Left lung (tissue), 4 donors: ENCODE measurements at regions not wholly inside any gene's neighbourhood (a gene's known extent, or its start where the extent isn't known, plus 50 kb on each side); places are given as distances from the start of the nearest gene placed in this dataset.

ENCODE experiments used
- ATAC-seq: fragments of 200-7000 bp; cut with Tn5 transposase; one replicate; pipeline ENCODE4 v1.9.1; 2020; ENCODE audit warnings: moderate library complexity
- DNase-seq, 4 donors: peaks; one replicate each; pipeline ENCODE4 v3.0.0-alpha.2; 2013 to 2020
- H3K27ac ChIP-seq, 2 donors: fragments of 200-600 bp; sonication (generic) in 1 of 2; one replicate each; pipeline versions ENCODE4 v1.5.0 to v1.8.0; 2020 to 2021
- H3K27me3 ChIP-seq, 2 donors: fragments of 200-600 bp; sonication (generic) in 1 of 2; one replicate each; pipeline versions ENCODE4 v1.5.0 to v1.8.0; 2020 to 2021
- H3K36me3 ChIP-seq, 2 donors: fragments of 200-600 bp; sonication (generic) in 1 of 2; one replicate each; pipeline versions ENCODE4 v1.5.0 to v1.8.0; 2020 to 2021
- H3K4me1 ChIP-seq, 2 donors: fragments of 200-600 bp; one replicate each; pipeline ENCODE4 v1.8.0; 2021
- H3K4me3 ChIP-seq, 2 donors: fragments of 200-600 bp; sonication (generic) in 1 of 2; one replicate each; pipeline versions ENCODE4 v1.5.0 to v1.8.0; 2020 to 2021; ENCODE audit warnings: mild to moderate bottlenecking in 1 of 2
- H3K9me3 ChIP-seq, 2 donors: fragments of 200-600 bp; sonication (generic) in 1 of 2; one replicate each; pipeline versions ENCODE4 v1.5.0 to v1.8.0; 2020 to 2021
- CTCF ChIP-seq, 2 donors: fragments of 200-600 bp; sonication (generic) in 1 of 2; IDR thresholded peaks; one replicate each; pipeline versions ENCODE4 v1.5.0 to v1.8.0; 2021; ENCODE audit warnings: antibody characterized with exemption in 2 of 2
- intact Hi-C, 2 donors: fragments of 100-400 bp; cut with DNase I; formaldehyde crosslinking; loops; one replicate each; pipeline versions ENCODE4 v1.11.2 to v1.14.2; 2022
- donor health status: DM: no; HTN: yes; CAD: no.
- donor health status: DM: no; HTN: no; CAD: no.

GRCh38 chrX:116930311-116930710 lies 467.5 kb upstream of the CT83 start:
- DNase-seq (no peak), ATAC-seq (no peak)
- TF ChIP-seq CTCF (IDR thresholded peaks at IDR 0.05) = no peak
- Histone ChIP-seq H3K27me3 (peaks cover 0 to 6% of the 10 kb centered on the region in 2 donors), H3K4me3 (no peak overlapping the region), H3K9me3 (no peaks in the 10 kb centered on the region), H3K36me3 (no peaks in the 10 kb centered on the region), H3K27ac (no peak overlapping the region), H3K4me1 (no peaks in the 10 kb centered on the region)
- intact Hi-C loops = no loop called here

DNA sequence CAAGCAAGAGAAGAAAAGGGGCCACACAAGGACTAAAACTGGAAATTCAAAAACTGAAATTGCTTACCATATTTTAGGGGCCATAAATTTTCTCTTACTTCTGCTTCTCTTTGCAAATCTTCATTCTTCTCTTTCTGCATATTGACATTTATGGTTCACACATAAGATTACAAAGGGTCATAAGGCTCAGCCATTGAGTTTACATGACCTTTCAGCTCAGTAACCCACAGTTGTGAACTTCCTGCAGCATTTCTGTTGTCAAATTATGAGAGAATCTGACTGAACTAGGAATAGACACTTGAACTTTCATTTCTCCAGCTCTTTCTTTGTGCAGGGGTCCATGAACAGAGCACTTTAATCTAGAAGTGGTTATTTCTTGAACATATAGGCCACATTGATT lies 434.8 kb upstream of the CT83 start:
- Histone ChIP-seq H3K9me3 (no peaks in the 10 kb centered on the region), H3K27ac (no peak overlapping the region), H3K4me3 (no peak overlapping the region), H3K4me1 (no peaks in the 10 kb centered on the region), H3K36me3 (no peaks in the 10 kb centered on the region), H3K27me3 (no peaks in the 10 kb centered on the region)
- ATAC-seq (no peak), DNase-seq (no peak)
- intact Hi-C loops = no loop called here
- no peak for TF ChIP-seq CTCF (IDR thresholded peaks at IDR 0.05)

GRCh38 chrX:116881961-116882360 lies 419.2 kb upstream of the CT83 start:
- intact Hi-C loops = no loop called here
- H3K27ac ChIP-seq = no peak overlapping the region
- peak; percentile 57 for ATAC-seq

GRCh38 chrX:116873671-116874070 lies 410.9 kb upstream of the CT83 start:
- ATAC-seq = no peak
- intact Hi-C loops = no loop called here
- no peak overlapping the region for H3K4me3 ChIP-seq
- H3K27me3 ChIP-seq = no peaks in the 10 kb centered on the region
- TF ChIP-seq CTCF (IDR thresholded peaks at IDR 0.05) = no peak
- H3K9me3 ChIP-seq = no peaks in the 10 kb centered on the region
- no peaks in the 10 kb centered on the region for H3K36me3 ChIP-seq
- DNase-seq = no peak
- H3K27ac ChIP-seq = no peak overlapping the region
- H3K4me1 ChIP-seq = no peaks in the 10 kb centered on the region

More at GRCh38 chrX:116881961-116882360, 419.2 kb upstream of the CT83 start:
- no peaks in the 10 kb centered on the region for H3K9me3 ChIP-seq
- no peaks in the 10 kb centered on the region for H3K4me1 ChIP-seq
- no peak overlapping the region for H3K4me3 ChIP-seq
- no peaks in the 10 kb centered on the region for H3K27me3 ChIP-seq
- H3K36me3 ChIP-seq = no peaks in the 10 kb centered on the region
- TF ChIP-seq CTCF (IDR thresholded peaks at IDR 0.05) = no peak
- no peak for DNase-seq

GRCh38 chrX:116872931-116873330 lies 410.2 kb upstream of the CT83 start:
- DNase-seq (no peak), ATAC-seq (no peak)
- Histone ChIP-seq H3K9me3 (no peaks in the 10 kb centered on the region), H3K4me3 (no peak overlapping the region), H3K4me1 (no peaks in the 10 kb centered on the region), H3K36me3 (no peaks in the 10 kb centered on the region), H3K27ac (no peak overlapping the region), H3K27me3 (no peaks in the 10 kb centered on the region)
- intact Hi-C loops = no loop called here
- TF ChIP-seq CTCF (IDR thresholded peaks at IDR 0.05) = no peak
